ENCODE measurements at regions not wholly inside any gene's neighbourhood (a gene's known extent, or its start where the extent isn't known, plus 50 kb on each side); places are given as distances from the start of the nearest gene placed in this dataset.

DNA sequence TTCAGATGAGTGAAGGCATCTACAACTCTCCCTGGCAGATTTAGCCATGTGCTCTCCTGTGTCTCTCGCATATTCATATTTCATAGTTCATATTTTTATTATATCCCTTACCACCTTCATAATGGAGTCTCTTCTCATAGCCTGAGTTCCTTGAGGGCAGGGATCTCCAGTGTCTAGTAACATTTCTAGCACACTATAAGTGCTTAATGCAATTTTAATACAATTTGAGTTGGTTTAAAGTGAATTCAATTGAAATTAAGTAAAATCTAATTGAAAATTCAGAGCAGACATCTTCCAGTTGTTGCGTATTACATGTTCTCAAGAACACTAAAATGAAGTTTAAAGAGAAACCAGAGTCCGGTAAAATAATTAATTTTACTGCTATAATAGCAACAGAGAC lies 163.6 kb upstream of the GNAI1 start:
- no peak overlapping the region for H3K4me2 ChIP-seq (ENCODE audit: insufficient read depth, low read length, poor library complexity, severe bottlenecking)
- H3K27ac ChIP-seq (replicated peaks; ENCODE audit: low read length), result no peak overlapping the region
- no peak overlapping the region for H3K14ac ChIP-seq (ENCODE audit: low read length)
- H2BK5ac ChIP-seq (ENCODE audit: low read length), result no peak overlapping the region
- no peak overlapping the region for H2AFZ ChIP-seq (ENCODE audit: low read length)
- no peak overlapping the region for H3K18ac ChIP-seq (ENCODE audit: low read length)
- no peak overlapping the region for H2AK5ac ChIP-seq (ENCODE audit: low read depth, low read length)
- H3K4me1 ChIP-seq (ENCODE audit: control insufficient read depth in 2 of 2, insufficient read depth in 1 of 2, low read depth in 1 of 2, low read length in 2 of 2), result no peaks in the 10 kb centered on the region
- H3K4me3 ChIP-seq (ENCODE audit: low read length in 2 of 2), result no peak overlapping the region
- H3K79me1 ChIP-seq (ENCODE audit: low read depth, low read length), result no peaks in the 10 kb centered on the region
- no peak overlapping the region for H2BK120ac ChIP-seq (ENCODE audit: low read depth, low read length)
- H3K36me3 ChIP-seq (replicated peaks in 1 of 2; ENCODE audit: control insufficient read depth in 2 of 2, insufficient read depth in 2 of 2, low read length in 2 of 2), result no peaks in the 10 kb centered on the region
- DNase-seq (ENCODE audit: low spot score), result no peak
- no peaks in the 10 kb centered on the region for H3K9me3 ChIP-seq (replicated peaks in 1 of 2; ENCODE audit: control insufficient read depth in 2 of 2, insufficient read depth in 1 of 2, low read depth in 1 of 2, low read length in 2 of 2)
- H3K27me3 ChIP-seq (ENCODE audit: control insufficient read depth in 3 of 3, insufficient read depth in 3 of 3, low read depth in 1 of 3, low read length in 3 of 3), result no peaks in the 10 kb centered on the region
- H2BK12ac ChIP-seq (ENCODE audit: low read length), result no peak overlapping the region
- H3K4ac ChIP-seq (ENCODE audit: low read length), result no peak overlapping the region
- H3K23ac ChIP-seq (ENCODE audit: low read depth, low read length, poor library complexity), result no peak overlapping the region
- WGBS, 2 donors (ENCODE audit: extremely low coverage in 2 of 2, insufficient read length in 2 of 2, insufficient replicate concordance in 1 of 2), result no CpG with 5 or more reads among the region's 3 CpGs
- H4K8ac ChIP-seq (ENCODE audit: low read depth, low read length), result no peak overlapping the region
- H4K91ac ChIP-seq (ENCODE audit: low read depth, low read length, poor library complexity), result no peak overlapping the region
- H2BK15ac ChIP-seq (ENCODE audit: low read length), result no peak overlapping the region
- H3K9ac ChIP-seq (ENCODE audit: low read depth, low read length, poor library complexity), result no peak overlapping the region

DNA sequence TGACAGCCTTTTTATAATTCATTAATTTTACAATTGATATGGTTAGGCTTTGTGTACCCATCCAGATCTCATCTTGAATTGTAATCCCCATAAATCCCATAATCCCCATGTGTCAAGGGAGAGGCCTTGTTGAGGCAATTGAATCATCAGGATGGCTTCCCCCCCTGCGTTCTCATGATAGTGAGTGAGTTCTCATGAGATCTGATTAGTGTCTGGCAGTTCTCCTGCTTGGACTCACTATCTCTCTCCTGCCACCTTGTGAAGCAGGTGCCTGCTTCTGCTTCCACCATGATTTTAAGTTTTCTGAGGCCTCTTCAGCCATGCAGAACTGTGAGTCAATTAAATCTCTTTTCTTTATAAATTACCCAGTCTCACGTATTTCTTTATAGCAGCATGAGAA lies 165.7 kb upstream of the GNAI1 start:
- no peak overlapping the region for H3K4me3 ChIP-seq (ENCODE audit: low read length in 2 of 2)
- H3K9ac ChIP-seq (ENCODE audit: low read depth, low read length, poor library complexity), result no peak overlapping the region
- H3K4ac ChIP-seq (ENCODE audit: low read length), result no peak overlapping the region
- H3K4me1 ChIP-seq (ENCODE audit: control insufficient read depth in 2 of 2, insufficient read depth in 1 of 2, low read depth in 1 of 2, low read length in 2 of 2), result no peaks in the 10 kb centered on the region
- H2AK5ac ChIP-seq (ENCODE audit: low read depth, low read length), result no peak overlapping the region
- H4K91ac ChIP-seq (ENCODE audit: low read depth, low read length, poor library complexity), result no peak overlapping the region
- H3K9me3 ChIP-seq (replicated peaks in 1 of 2; ENCODE audit: control insufficient read depth in 2 of 2, insufficient read depth in 1 of 2, low read depth in 1 of 2, low read length in 2 of 2), result no peaks in the 10 kb centered on the region
- H3K18ac ChIP-seq (ENCODE audit: low read length), result no peak overlapping the region
- no peak overlapping the region for H4K8ac ChIP-seq (ENCODE audit: low read depth, low read length)
- no peak overlapping the region for H2BK15ac ChIP-seq (ENCODE audit: low read length)
- H2BK12ac ChIP-seq (ENCODE audit: low read length), result no peak overlapping the region
- no peaks in the 10 kb centered on the region for H3K79me1 ChIP-seq (ENCODE audit: low read depth, low read length)
- WGBS, 2 donors (ENCODE audit: extremely low coverage in 2 of 2, insufficient read length in 2 of 2, insufficient replicate concordance in 1 of 2), result no CpG with 5 or more reads among the region's 2 CpGs
- H3K36me3 ChIP-seq (replicated peaks in 1 of 2; ENCODE audit: control insufficient read depth in 2 of 2, insufficient read depth in 2 of 2, low read length in 2 of 2), result no peaks in the 10 kb centered on the region
- no peak overlapping the region for H3K14ac ChIP-seq (ENCODE audit: low read length)
- no peak overlapping the region for H3K4me2 ChIP-seq (ENCODE audit: insufficient read depth, low read length, poor library complexity, severe bottlenecking)
- H2BK120ac ChIP-seq (ENCODE audit: low read depth, low read length), result no peak overlapping the region
- H2AFZ ChIP-seq (ENCODE audit: low read length), result no peak overlapping the region
- H3K27me3 ChIP-seq (ENCODE audit: control insufficient read depth in 3 of 3, insufficient read depth in 3 of 3, low read depth in 1 of 3, low read length in 3 of 3), result no peaks in the 10 kb centered on the region
- H3K27ac ChIP-seq (replicated peaks; ENCODE audit: low read length), result no peak overlapping the region
- no peak overlapping the region for H3K23ac ChIP-seq (ENCODE audit: low read depth, low read length, poor library complexity)
- DNase-seq (ENCODE audit: low spot score), result no peak
- H2BK5ac ChIP-seq (ENCODE audit: low read length), result no peak overlapping the region

DNA sequence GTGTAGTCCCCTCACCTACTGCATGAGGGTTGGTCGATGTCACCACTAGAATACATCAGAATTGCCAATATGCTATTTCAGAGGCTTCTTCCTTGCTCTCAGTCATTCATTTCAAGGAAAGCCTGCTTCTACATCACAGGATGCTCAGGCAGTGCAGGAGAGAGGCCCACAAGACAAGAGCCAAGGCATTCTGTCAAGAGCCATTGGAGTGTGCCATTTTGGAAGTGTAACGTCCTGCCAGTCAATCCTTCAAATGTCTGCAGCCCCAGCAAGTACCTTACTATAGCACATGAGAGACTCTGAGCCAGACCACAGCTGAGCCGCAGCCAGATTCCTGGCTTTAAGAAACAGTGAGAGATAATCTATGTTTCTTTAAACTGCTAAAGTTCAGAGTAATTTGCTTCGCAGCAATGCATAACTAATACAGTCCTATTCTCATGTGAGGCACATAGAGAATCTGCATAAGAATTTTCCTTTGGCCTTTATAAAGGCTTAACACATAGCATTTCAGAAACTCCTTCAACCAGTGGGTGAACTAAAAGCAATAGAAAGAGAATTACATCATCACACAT lies 166.5 kb upstream of the GNAI1 start:
- no peak overlapping the region for H3K4ac ChIP-seq (ENCODE audit: low read length)
- no peak overlapping the region for H3K23ac ChIP-seq (ENCODE audit: low read depth, low read length, poor library complexity)
- no peak overlapping the region for H2AK5ac ChIP-seq (ENCODE audit: low read depth, low read length)
- no peak overlapping the region for H2BK15ac ChIP-seq (ENCODE audit: low read length)
- H3K9ac ChIP-seq (ENCODE audit: low read depth, low read length, poor library complexity), result no peak overlapping the region
- no peak for DNase-seq (ENCODE audit: low spot score)
- peak overlapping the region; percentile 66 for H2AFZ ChIP-seq (ENCODE audit: low read length)
- H3K27ac ChIP-seq (replicated peaks; ENCODE audit: low read length), result no peak overlapping the region
- H3K27me3 ChIP-seq (ENCODE audit: control insufficient read depth in 3 of 3, insufficient read depth in 3 of 3, low read depth in 1 of 3, low read length in 3 of 3), result no peaks in the 10 kb centered on the region
- no peak overlapping the region for H3K4me2 ChIP-seq (ENCODE audit: insufficient read depth, low read length, poor library complexity, severe bottlenecking)
- H3K9me3 ChIP-seq (replicated peaks in 1 of 2; ENCODE audit: control insufficient read depth in 2 of 2, insufficient read depth in 1 of 2, low read depth in 1 of 2, low read length in 2 of 2), result no peaks in the 10 kb centered on the region
- no peaks in the 10 kb centered on the region for H3K4me1 ChIP-seq (ENCODE audit: control insufficient read depth in 2 of 2, insufficient read depth in 1 of 2, low read depth in 1 of 2, low read length in 2 of 2)
- H3K79me1 ChIP-seq (ENCODE audit: low read depth, low read length), result no peaks in the 10 kb centered on the region
- no peak overlapping the region for H3K18ac ChIP-seq (ENCODE audit: low read length)
- H4K8ac ChIP-seq (ENCODE audit: low read depth, low read length), result no peak overlapping the region
- WGBS, 2 donors (ENCODE audit: extremely low coverage in 2 of 2, insufficient read length in 2 of 2, insufficient replicate concordance in 1 of 2), result no CpG with 5 or more reads among the region's 4 CpGs
- no peak overlapping the region for H2BK5ac ChIP-seq (ENCODE audit: low read length)
- H3K14ac ChIP-seq (ENCODE audit: low read length), result no peak overlapping the region
- H4K91ac ChIP-seq (ENCODE audit: low read depth, low read length, poor library complexity), result no peak overlapping the region
- H2BK12ac ChIP-seq (ENCODE audit: low read length), result no peak overlapping the region
- H2BK120ac ChIP-seq (ENCODE audit: low read depth, low read length), result no peak overlapping the region
- H3K36me3 ChIP-seq (replicated peaks in 1 of 2; ENCODE audit: control insufficient read depth in 2 of 2, insufficient read depth in 2 of 2, low read length in 2 of 2), result no peaks in the 10 kb centered on the region
- H3K4me3 ChIP-seq (ENCODE audit: low read length in 2 of 2), result no peak overlapping the region

DNA sequence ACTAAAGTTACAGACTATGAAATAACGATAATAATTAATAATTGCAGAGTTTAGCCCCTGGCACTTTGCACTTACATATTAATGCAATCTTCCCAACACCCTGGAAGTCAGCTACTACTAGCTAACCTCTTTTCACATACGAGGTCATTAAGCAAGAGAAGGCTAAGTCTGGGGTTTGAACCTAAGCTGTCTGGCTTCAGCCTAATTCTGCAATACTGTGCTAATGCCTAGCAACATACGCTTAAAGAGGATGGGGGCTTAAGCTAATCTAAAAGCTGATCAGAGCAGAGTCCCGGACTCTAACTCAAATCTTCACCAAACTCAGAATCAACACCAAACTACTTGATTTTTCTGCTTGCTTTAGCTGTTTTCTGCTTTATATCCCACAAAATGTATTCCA lies 168.7 kb upstream of the GNAI1 start:
- H3K9ac ChIP-seq (ENCODE audit: low read depth, low read length, poor library complexity), result no peak overlapping the region
- H2BK5ac ChIP-seq (ENCODE audit: low read length), result no peak overlapping the region
- H3K18ac ChIP-seq (ENCODE audit: low read length), result no peak overlapping the region
- no peak overlapping the region for H3K23ac ChIP-seq (ENCODE audit: low read depth, low read length, poor library complexity)
- H3K79me1 ChIP-seq (ENCODE audit: low read depth, low read length), result no peaks in the 10 kb centered on the region
- H3K36me3 ChIP-seq (replicated peaks in 1 of 2; ENCODE audit: control insufficient read depth in 2 of 2, insufficient read depth in 2 of 2, low read length in 2 of 2), result no peaks in the 10 kb centered on the region
- H2BK120ac ChIP-seq (ENCODE audit: low read depth, low read length), result no peak overlapping the region
- no peaks in the 10 kb centered on the region for H3K9me3 ChIP-seq (replicated peaks in 1 of 2; ENCODE audit: control insufficient read depth in 2 of 2, insufficient read depth in 1 of 2, low read depth in 1 of 2, low read length in 2 of 2)
- no peak overlapping the region for H3K27ac ChIP-seq (replicated peaks; ENCODE audit: low read length)
- H3K4me1 ChIP-seq (ENCODE audit: control insufficient read depth in 2 of 2, insufficient read depth in 1 of 2, low read depth in 1 of 2, low read length in 2 of 2), result no peaks in the 10 kb centered on the region
- H4K8ac ChIP-seq (ENCODE audit: low read depth, low read length), result no peak overlapping the region
- H2BK15ac ChIP-seq (ENCODE audit: low read length), result no peak overlapping the region
- H2BK12ac ChIP-seq (ENCODE audit: low read length), result no peak overlapping the region
- no peak overlapping the region for H3K4me2 ChIP-seq (ENCODE audit: insufficient read depth, low read length, poor library complexity, severe bottlenecking)
- no peak overlapping the region for H2AFZ ChIP-seq (ENCODE audit: low read length)
- no peak overlapping the region for H4K91ac ChIP-seq (ENCODE audit: low read depth, low read length, poor library complexity)
- H3K4me3 ChIP-seq (ENCODE audit: low read length in 2 of 2), result no peak overlapping the region
- no peak for DNase-seq (ENCODE audit: low spot score)
- H3K14ac ChIP-seq (ENCODE audit: low read length), result no peak overlapping the region
- WGBS, 2 donors (ENCODE audit: extremely low coverage in 2 of 2, insufficient read length in 2 of 2, insufficient replicate concordance in 1 of 2), result no CpG with 5 or more reads among the region's 4 CpGs
- no peak overlapping the region for H3K4ac ChIP-seq (ENCODE audit: low read length)
- H3K27me3 ChIP-seq (ENCODE audit: control insufficient read depth in 3 of 3, insufficient read depth in 3 of 3, low read depth in 1 of 3, low read length in 3 of 3), result no peaks in the 10 kb centered on the region
- no peak overlapping the region for H2AK5ac ChIP-seq (ENCODE audit: low read depth, low read length)
